MCF 10A (cell line): ENCODE measurements at regions not wholly inside any gene's neighbourhood (a gene's known extent, or its start where the extent isn't known, plus 50 kb on each side); places are given as distances from the start of the nearest gene placed in this dataset.
A peak's percentile ranks its signal among the peaks of the same experiment; 100 is the strongest.
"Not testable (repeated sequence)": the region's sequence is repeated elsewhere in the genome, so short reads cannot be mapped to it uniquely, and the experiment has no call there.

Experiments used
- BruUV-seq: library from RNA; stranded (reverse); fragments of 400-500 nt; replicated peaks from 2 replicates; lab custom pipeline; 2021; lab: Mats Ljungman, UMichigan
- CTCF ChIA-PET: fragments of 300-600 bp; sonication (Branson Sonifier 250); formaldehyde crosslinking; extraction: SDS; loops from one replicate; lab custom pipeline; 2021; ENCODE audit warnings: antibody characterized with exemption, inconsistent platforms; lab: Yijun Ruan, JAX
- POLR2A ChIA-PET: fragments of 300-600, 350-650 bp; sonication (Branson Sonifier 250); formaldehyde crosslinking; extraction: SDS; loops from one replicate; lab custom pipeline; 2020; ENCODE audit warnings: antibody characterized with exemption, inconsistent platforms; lab: Yijun Ruan, JAX
- DNase-seq: peaks from one replicate; pipeline ENCODE4 v3.0.0-alpha.2; 2018; ENCODE audit not compliant: unreplicated experiment
- H3K27ac Mint-ChIP-seq: one replicate; pipeline ENCODE4 v1.8.0; 2022; ENCODE audit warnings: mild to moderate bottlenecking, low read depth, mixed read lengths; ENCODE audit not compliant: unreplicated experiment
- H3K27me3 Mint-ChIP-seq: one replicate; pipeline ENCODE4 v1.8.0; 2022; ENCODE audit warnings: mixed read lengths; ENCODE audit not compliant: insufficient read depth, unreplicated experiment
- H3K36me3 Mint-ChIP-seq: one replicate; pipeline ENCODE4 v1.8.0; 2022; ENCODE audit warnings: mild to moderate bottlenecking, moderate library complexity, mixed read lengths; ENCODE audit not compliant: insufficient read depth, unreplicated experiment
- H3K4me1 Mint-ChIP-seq: one replicate; pipeline ENCODE4 v1.8.0; 2022; ENCODE audit warnings: mixed read lengths; ENCODE audit not compliant: insufficient read depth, unreplicated experiment
- H3K4me3 Mint-ChIP-seq: one replicate; pipeline ENCODE4 v1.8.0; 2022; ENCODE audit warnings: mild to moderate bottlenecking, moderate library complexity, mixed read lengths; ENCODE audit not compliant: unreplicated experiment
- H3K9me3 Mint-ChIP-seq: one replicate; pipeline ENCODE4 v1.8.0; 2022; ENCODE audit warnings: mixed read lengths; ENCODE audit not compliant: unreplicated experiment
- intact Hi-C: fragments of 100-400 bp; cut with micrococcal nuclease; formaldehyde crosslinking; loops from 2 replicates; pipeline ENCODE4 v1.14.1; 2022
- TF ChIP-seq, protein P1 (sequence below): fragments of 200-600 bp; IDR thresholded peaks from one replicate; pipeline ENCODE4 v1.8.0; 2022; ENCODE audit warnings: antibody characterized with exemption, mild to moderate bottlenecking; ENCODE audit not compliant: unreplicated experiment

GRCh38 chr2:95757988-95758387 lies 166.2 kb downstream of the TRIM43 start:
- no peaks in the 10 kb centered on the region for H3K9me3 Mint-ChIP-seq
- TF ChIP-seq, protein P1, sequence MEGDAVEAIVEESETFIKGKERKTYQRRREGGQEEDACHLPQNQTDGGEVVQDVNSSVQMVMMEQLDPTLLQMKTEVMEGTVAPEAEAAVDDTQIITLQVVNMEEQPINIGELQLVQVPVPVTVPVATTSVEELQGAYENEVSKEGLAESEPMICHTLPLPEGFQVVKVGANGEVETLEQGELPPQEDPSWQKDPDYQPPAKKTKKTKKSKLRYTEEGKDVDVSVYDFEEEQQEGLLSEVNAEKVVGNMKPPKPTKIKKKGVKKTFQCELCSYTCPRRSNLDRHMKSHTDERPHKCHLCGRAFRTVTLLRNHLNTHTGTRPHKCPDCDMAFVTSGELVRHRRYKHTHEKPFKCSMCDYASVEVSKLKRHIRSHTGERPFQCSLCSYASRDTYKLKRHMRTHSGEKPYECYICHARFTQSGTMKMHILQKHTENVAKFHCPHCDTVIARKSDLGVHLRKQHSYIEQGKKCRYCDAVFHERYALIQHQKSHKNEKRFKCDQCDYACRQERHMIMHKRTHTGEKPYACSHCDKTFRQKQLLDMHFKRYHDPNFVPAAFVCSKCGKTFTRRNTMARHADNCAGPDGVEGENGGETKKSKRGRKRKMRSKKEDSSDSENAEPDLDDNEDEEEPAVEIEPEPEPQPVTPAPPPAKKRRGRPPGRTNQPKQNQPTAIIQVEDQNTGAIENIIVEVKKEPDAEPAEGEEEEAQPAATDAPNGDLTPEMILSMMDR, result no peak
- peaks cover 5% of the 10 kb centered on the region for H3K36me3 Mint-ChIP-seq
- H3K27ac Mint-ChIP-seq, result no peak overlapping the region
- BruUV-seq, result no TSS peak
- no peaks in the 10 kb centered on the region for H3K4me1 Mint-ChIP-seq
- POLR2A ChIA-PET, result no interaction called here
- DNase-seq, result no peak
- intact Hi-C loops, result no loop called here
- H3K4me3 Mint-ChIP-seq, result no peak overlapping the region
- H3K27me3 Mint-ChIP-seq, result no peaks in the 10 kb centered on the region
- CTCF ChIA-PET, result no interaction called here

GRCh38 chr2:95759481-95760246 lies 167.9 kb downstream of the TRIM43 start:
- no peak overlapping the region for H3K27ac Mint-ChIP-seq
- H3K9me3 Mint-ChIP-seq, result no peaks in the 10 kb centered on the region
- no peaks in the 10 kb centered on the region for H3K4me1 Mint-ChIP-seq
- BruUV-seq, result no TSS peak
- H3K27me3 Mint-ChIP-seq, result no peaks in the 10 kb centered on the region
- peaks cover 5% of the 10 kb centered on the region for H3K36me3 Mint-ChIP-seq
- no peak for DNase-seq
- CTCF ChIA-PET, result no interaction called here
- H3K4me3 Mint-ChIP-seq, result no peak overlapping the region
- POLR2A ChIA-PET, result no interaction called here
- TF ChIP-seq, protein P1, result no peak
- intact Hi-C loops, result no loop called here

DNA sequence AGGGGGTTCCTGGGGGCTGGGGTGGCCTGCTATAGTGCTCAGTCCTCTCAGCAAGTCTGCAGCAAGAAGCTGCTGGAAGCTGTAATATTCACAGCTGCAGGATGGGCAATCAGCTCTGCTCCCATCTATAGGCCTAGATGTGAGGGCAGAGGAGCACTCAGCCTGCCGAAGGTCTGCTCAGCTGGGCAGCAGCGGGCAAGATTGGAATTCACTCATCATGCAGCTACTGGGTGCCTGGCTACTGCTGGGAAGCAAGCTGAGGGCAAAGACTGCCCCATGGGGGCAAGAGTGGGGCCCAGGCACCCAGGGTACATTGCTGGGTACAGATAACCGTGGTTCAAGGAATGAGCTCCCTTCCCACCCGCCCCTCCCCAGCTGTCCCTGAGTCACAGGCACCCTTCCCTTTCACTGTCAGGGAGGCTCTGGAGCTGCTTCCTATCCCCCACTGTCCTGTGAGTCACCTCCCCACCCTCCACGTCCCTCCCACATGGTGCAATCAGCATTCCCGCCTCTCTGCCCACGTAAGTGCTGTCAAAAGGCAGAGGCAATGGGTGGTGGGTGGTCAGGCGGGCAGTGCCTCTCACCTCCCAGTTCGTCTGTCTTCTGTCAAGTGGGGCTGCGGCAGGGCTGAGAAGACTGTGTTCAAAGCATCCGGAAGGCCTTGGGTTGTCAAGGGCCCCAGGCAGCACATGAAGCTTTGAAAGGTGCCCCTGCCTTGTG lies 169.2 kb downstream of the TRIM43 start:
- POLR2A ChIA-PET, result no interaction called here

DNA sequence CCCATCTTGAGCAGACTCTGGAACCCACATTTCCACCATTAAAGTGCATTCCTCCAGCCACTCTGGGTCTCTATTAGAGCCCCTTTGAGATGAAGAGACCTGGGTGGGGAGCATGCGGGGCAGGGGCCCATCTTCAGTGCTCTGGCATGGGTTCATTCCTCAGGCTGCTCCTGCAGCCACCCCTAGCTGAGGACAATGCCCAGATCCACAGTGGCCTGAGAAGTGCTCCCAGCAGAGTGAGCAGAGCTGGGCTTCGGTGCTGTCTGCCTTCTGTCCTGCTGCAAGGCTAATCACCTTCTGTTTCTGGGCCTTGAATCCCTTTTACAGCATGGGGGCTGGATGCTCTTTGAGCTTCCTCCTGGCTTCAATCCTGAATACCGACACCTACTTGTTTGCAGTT lies 169.8 kb downstream of the TRIM43 start:
- Mint-ChIP-seq H3K36me3 (peaks cover 5% of the 10 kb centered on the region), H3K4me1 (no peaks in the 10 kb centered on the region), H3K9me3 (no peaks in the 10 kb centered on the region), H3K27me3 (no peaks in the 10 kb centered on the region), H3K27ac (no peak overlapping the region), H3K4me3 (no peak overlapping the region)
- intact Hi-C loops, result no loop called here
- no peak for DNase-seq
- TF ChIP-seq, protein P1, result no peak
- ChIA-PET POLR2A (no interaction called here), CTCF (interaction anchor here (0.8 kb wide), 1 partner anchor 32 kb away, joined by 3 read pairs; no protein-coding TSS in a partner anchor)
- no TSS peak for BruUV-seq

More for the DNA sequence above, 169.2 kb downstream of the TRIM43 start:
- Mint-ChIP-seq H3K9me3 (no peaks in the 10 kb centered on the region), H3K27me3 (no peaks in the 10 kb centered on the region), H3K27ac (no peak overlapping the region), H3K4me1 (no peaks in the 10 kb centered on the region), H3K4me3 (no peak overlapping the region), H3K36me3 (peaks cover 5% of the 10 kb centered on the region)
- no TSS peak for BruUV-seq
- peak; percentile 78 for DNase-seq
- intact Hi-C loops, result no loop called here
- TF ChIP-seq, protein P1, result no peak
- CTCF ChIA-PET, result interaction anchor here (0.6 to 0.8 kb wide), 2 partner anchors 32 to 554 kb away, joined by 3 read pairs; partner anchors contain the start of gene ZNF892

- CTCF ChIA-PET, H3K4me3 Mint-ChIP-seq, DNase-seq, H3K9me3 Mint-ChIP-seq, BruUV-seq, H3K4me1 Mint-ChIP-seq, intact Hi-C loops, POLR2A ChIA-PET, H3K36me3 Mint-ChIP-seq, H3K27ac Mint-ChIP-seq, H3K27me3 Mint-ChIP-seq: not testable (repeated sequence)
These were observed 170.5 kb downstream of the TRIM43 start for GRCh38 chr2:95762023-95763021.
